ENCODE measurements at regions not wholly inside any gene's neighbourhood (a gene's known extent, or its start where the extent isn't known, plus 50 kb on each side); places are given as distances from the start of the nearest gene placed in this dataset.

GRCh38 chrX:13903405-13903804 is 86.5 kb upstream of the GPM6B start:
- no peak for DNase-seq (ENCODE audit: low spot score)

- no peak for DNase-seq (ENCODE audit: low spot score)
Observed at GRCh38 chrX:13902406-13902805, 85.5 kb upstream of the GPM6B start.

- no peak for DNase-seq (ENCODE audit: low spot score)
Observed at GRCh38 chrX:13901354-13901753, 84.5 kb upstream of the GPM6B start.

- no peak for DNase-seq (ENCODE audit: low spot score)
Observed at GRCh38 chrX:13900351-13900750, 83.5 kb upstream of the GPM6B start.

- peak; percentile 19 for DNase-seq (ENCODE audit: low spot score)
Observed at GRCh38 chrX:13899607-13900006, 82.7 kb upstream of the GPM6B start.

- no peak for DNase-seq (ENCODE audit: low spot score)
Observed at GRCh38 chrX:13898603-13899002, 81.7 kb upstream of the GPM6B start.

- no peak for DNase-seq (ENCODE audit: low spot score)
Observed at GRCh38 chrX:13898083-13898482, 81.2 kb upstream of the GPM6B start.

- no peak for DNase-seq (ENCODE audit: low spot score)
Observed at GRCh38 chrX:13897566-13897965, 80.7 kb upstream of the GPM6B start.

- DNase-seq (ENCODE audit: low spot score): peak; percentile 65
Observed at GRCh38 chrX:13894888-13895565, 78.1 kb upstream of the GPM6B start.

- DNase-seq (ENCODE audit: low spot score): no peak
Observed at GRCh38 chrX:13893826-13894225, 76.9 kb upstream of the GPM6B start.

- no peak for DNase-seq (ENCODE audit: low spot score)
Observed at GRCh38 chrX:13892856-13893255, 76.0 kb upstream of the GPM6B start.

GRCh38 chrX:13891377-13892140 is 74.7 kb upstream of the GPM6B start:
- DNase-seq (ENCODE audit: low spot score): no peak

- no peak for DNase-seq (ENCODE audit: low spot score)
Observed at GRCh38 chrX:13890806-13891205, 73.9 kb upstream of the GPM6B start.

GRCh38 chrX:13888284-13888683 is 71.4 kb upstream of the GPM6B start:
- DNase-seq (ENCODE audit: low spot score): no peak

GRCh38 chrX:13885591-13885990 is 68.7 kb upstream of the GPM6B start:
- no peak for DNase-seq (ENCODE audit: low spot score)

- no peak for DNase-seq (ENCODE audit: low spot score)
Observed at GRCh38 chrX:13876652-13877051, 59.8 kb upstream of the GPM6B start.

GRCh38 chrX:13875572-13875971 is 58.7 kb upstream of the GPM6B start:
- peak; percentile 66 for DNase-seq (ENCODE audit: low spot score)

GRCh38 chrX:13868591-13868990 is 51.7 kb upstream of the GPM6B start:
- DNase-seq (ENCODE audit: low spot score): no peak

All from umbilical cord (tissue), 1 donor.